GM18502 (cell line): ENCODE measurements at regions not wholly inside any gene's neighbourhood (a gene's known extent, or its start where the extent isn't known, plus 50 kb on each side); places are given as distances from the start of the nearest gene placed in this dataset.
"Not testable (repeated sequence)": the region's sequence is repeated elsewhere in the genome, so short reads cannot be mapped to it uniquely, and the experiment has no call there.

Experiments used
- ATAC-seq: cut with Tn5 transposase; IDR thresholded peaks from one replicate; pipeline ENCODE4 v1.9.1; 2021; ENCODE audit warnings: mild to moderate bottlenecking; ENCODE audit not compliant: unreplicated experiment, poor library complexity

- ATAC-seq, result no peak
Measured at GRCh38 chr4:62619971-62620370, 1419.8 kb downstream of the ADGRL3 start.

GRCh38 chr4:62618042-62618441, 1417.9 kb downstream of the ADGRL3 start:
- no peak for ATAC-seq

- no peak for ATAC-seq
Measured at GRCh38 chr4:62601737-62602136, 1401.6 kb downstream of the ADGRL3 start.

GRCh38 chr4:62595265-62595664, 1395.1 kb downstream of the ADGRL3 start:
- ATAC-seq, result not testable (repeated sequence)

DNA sequence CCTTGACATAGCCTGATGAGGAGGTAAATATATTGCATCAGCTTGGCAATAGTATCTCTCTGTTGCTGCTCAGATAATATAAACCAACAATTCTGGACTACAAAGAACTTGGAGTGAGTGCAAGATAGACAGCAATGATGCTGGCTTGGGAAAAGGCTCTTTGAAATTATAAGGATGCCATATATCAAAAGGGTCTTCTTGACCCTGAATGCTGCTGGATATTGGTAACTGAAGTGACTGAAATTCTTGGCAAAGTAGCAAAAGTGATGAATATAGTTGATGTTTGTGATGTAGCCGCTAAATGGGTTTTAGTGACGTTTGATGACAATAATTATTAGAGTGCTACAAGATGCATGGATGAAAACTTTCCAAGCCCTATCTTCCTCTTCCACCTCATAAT, 1391.6 kb downstream of the ADGRL3 start:
- no peak for ATAC-seq

DNA sequence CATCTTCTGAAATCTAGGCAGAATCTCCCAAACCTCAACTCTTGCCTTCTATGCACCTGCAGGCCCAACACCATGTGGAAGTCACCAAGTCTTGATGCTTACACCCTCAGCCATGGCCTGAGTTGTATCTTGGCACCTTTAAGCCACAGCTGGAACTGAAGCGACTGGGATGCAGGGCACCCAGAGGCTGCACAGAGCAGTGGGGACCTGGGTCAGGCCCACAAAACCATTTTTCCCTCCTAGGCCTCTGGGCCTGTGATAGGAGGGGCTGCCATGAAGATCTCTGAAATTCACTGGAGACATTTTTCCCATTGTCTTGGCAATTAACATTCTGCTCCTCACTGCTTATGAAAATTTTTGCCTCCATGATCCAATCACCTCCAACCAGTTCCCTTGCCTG, 1388.5 kb downstream of the ADGRL3 start:
- no peak for ATAC-seq

- no peak for ATAC-seq
Measured at GRCh38 chr4:62571494-62571893, 1371.4 kb downstream of the ADGRL3 start.

DNA sequence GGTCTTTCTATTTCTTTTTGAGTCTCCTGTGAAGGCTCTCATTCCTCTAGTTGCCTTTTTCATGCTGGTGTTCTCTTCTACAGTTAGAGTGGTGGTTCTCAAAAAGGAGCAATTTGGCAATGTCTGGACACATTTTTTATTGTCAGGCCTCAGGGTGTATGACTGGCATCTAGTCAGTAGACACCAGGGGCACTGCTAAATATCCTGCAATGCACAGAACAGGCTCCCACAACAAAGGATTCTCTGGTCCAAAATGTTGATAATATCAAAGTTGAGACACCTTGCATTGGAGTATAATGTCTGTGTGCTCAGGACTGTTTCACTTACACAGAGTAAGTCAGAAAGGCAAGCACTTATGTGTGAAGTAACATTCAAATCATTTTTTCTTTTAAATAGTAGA, 1360.7 kb downstream of the ADGRL3 start:
- ATAC-seq, result no peak

GRCh38 chr4:62550121-62550520, 1350.0 kb downstream of the ADGRL3 start:
- no peak for ATAC-seq

DNA sequence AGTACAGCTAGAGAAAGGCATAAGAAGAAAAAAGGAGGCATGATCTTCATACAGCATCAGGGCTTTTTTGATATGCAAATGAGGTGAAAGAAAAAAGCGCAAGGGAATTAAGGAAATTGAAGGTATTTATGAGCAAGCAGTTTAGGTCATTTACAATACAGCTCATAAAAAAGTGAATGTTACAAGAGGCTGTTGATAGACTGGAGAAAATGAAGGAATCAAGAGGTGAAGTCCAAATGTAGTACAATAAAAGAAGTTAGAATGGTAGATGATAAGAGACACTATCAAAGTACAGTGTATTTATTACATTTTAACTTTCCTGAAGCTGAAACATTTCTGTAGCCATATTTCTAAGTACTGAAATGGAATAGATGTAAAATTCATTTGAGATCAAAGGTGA, 1349.5 kb downstream of the ADGRL3 start:
- ATAC-seq, result no peak

- ATAC-seq, result no peak
Measured at GRCh38 chr4:62548765-62549164, 1348.6 kb downstream of the ADGRL3 start.

GRCh38 chr4:62548108-62548524, 1348.0 kb downstream of the ADGRL3 start:
- no peak for ATAC-seq

- ATAC-seq, result no peak
Measured at GRCh38 chr4:62544428-62544827, 1344.3 kb downstream of the ADGRL3 start.

GRCh38 chr4:62543002-62543401, 1342.9 kb downstream of the ADGRL3 start:
- no peak for ATAC-seq

DNA sequence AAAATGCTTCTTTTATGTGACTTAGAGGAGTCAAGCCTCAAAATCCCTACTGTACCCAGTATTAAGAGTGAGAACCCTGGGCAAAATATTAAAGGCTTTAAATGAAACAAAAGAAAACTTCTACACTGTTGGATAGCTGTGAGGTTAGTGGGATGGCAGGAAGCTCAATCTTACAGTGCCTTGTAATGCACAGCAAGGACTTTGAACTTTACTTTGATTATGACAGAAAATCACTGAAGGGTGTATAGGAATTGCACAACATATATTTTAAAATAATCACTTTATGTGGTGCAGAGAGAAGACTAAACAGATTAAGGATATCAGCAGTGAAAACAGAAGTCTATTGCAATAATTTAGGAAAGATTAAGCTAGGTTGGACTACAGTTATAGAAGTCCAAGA, 1333.4 kb downstream of the ADGRL3 start:
- ATAC-seq, result no peak

- ATAC-seq, result no peak
Measured at GRCh38 chr4:62531731-62532130, 1331.6 kb downstream of the ADGRL3 start.

GRCh38 chr4:62531264-62531663, 1331.1 kb downstream of the ADGRL3 start:
- no peak for ATAC-seq

- no peak for ATAC-seq
Measured at GRCh38 chr4:62528874-62529273, 1328.7 kb downstream of the ADGRL3 start.

DNA sequence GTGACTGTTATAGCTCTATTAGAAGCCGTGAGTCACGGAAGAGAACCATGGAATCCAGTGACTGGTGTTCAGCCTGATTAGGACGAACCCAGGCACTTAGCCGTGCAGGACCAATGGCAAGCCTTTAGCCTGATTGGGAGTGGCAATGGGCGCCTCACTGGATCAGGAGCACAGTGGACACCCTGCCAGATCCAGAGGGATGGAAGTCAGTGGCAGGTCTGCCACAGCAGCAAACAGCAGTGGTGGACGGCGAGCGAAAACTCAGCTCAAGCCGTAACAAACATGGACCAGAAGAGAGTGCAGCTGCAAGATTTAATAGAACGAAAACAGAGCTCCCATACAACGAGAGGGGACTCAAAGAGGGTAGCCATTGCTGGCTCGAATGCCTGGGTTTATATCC, 1326.5 kb downstream of the ADGRL3 start:
- ATAC-seq, result no peak

DNA sequence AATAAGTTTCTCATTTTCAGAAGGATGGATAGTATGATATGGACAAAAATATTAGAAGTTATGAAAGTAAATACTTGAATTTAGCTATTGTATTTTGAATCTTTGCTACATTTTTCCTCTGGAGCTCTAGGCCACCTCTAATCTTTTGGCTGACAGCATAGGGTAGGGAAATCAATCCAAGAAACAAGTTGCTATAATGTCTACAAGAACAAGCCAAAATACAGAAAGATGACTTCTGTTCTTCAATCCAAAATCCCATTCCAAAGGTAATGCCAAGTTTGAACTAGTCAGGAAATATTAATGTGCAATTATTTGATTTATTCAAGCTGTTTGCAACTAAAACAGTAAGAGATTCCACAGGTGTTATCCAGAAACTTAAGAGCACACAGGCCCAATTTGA, 1323.1 kb downstream of the ADGRL3 start:
- no peak for ATAC-seq

DNA sequence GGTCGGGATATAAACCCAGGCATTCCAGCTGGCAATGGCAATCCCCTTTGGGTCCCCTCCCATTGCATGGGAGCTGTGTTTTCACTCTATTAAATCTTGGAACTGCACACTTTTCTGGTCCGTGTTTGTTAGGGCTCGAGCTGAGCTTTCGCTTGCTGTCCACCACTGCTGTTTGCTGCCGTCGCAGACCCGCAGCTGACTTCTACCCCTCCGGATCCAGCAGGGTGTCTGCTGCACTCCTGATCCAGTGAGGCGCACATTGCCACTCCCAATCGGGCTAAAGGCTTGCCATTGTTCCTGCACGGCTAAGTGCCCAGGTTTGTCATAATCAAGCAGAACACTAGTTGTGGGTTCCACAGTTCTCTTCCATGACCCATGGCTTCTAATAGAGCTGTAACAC, 1322.1 kb downstream of the ADGRL3 start:
- no peak for ATAC-seq

DNA sequence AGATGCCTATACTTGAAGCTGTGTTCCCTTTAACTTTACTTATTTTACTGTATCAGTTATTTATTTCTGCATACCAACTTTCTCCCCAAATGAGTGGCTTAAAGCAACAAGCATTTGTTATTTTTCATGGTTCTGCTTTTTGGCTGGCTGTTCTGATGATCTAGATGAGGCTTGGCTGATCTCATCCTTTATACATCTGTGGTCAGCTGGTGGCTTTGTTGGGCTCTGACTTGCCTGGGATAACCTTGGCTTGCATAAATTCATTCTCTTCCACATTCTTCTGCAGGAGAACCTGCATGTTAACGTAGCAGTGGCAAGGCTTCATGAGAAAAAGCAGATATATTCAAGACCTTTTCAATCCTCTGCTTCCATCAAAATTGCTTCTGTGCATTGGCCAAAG, 1317.6 kb downstream of the ADGRL3 start:
- ATAC-seq, result no peak

GRCh38 chr4:62513306-62513705, 1313.2 kb downstream of the ADGRL3 start:
- ATAC-seq, result no peak
